Activated T-cell treated with anti-CD3 and anti-CD28 coated beads, Interleukin-2, amount 50 U/mL, for 4 hours (primary cell): ENCODE measurements at regions not wholly inside any gene's neighbourhood (a gene's known extent, or its start where the extent isn't known, plus 50 kb on each side); places are given as distances from the start of the nearest gene placed in this dataset.
"Not testable (repeated sequence)": the region's sequence is repeated elsewhere in the genome, so short reads cannot be mapped to it uniquely, and the experiment has no call there.

Experiments
- ATAC-seq, 2 donors: fragments of 200-7000 bp; cut with Tn5 transposase; one replicate each; pipeline ENCODE4 v1.10.0; 2021
- DNase-seq: peaks from one replicate; pipeline ENCODE4 v3.0.0-alpha.2; 2020
- H3K27me3 Mint-ChIP-seq: one replicate; pipeline ENCODE4 v1.8.0; 2021; ENCODE audit warnings: low read depth, mixed read lengths
- H3K36me3 Mint-ChIP-seq: one replicate; pipeline ENCODE4 v1.8.0; 2022; ENCODE audit warnings: mixed read lengths; ENCODE audit not compliant: insufficient read depth
- H3K4me1 Mint-ChIP-seq: one replicate; pipeline ENCODE4 v1.8.0; 2021; ENCODE audit warnings: low read depth, mixed read lengths
- H3K4me3 Mint-ChIP-seq: one replicate; pipeline ENCODE4 v1.8.0; 2021; ENCODE audit warnings: mild to moderate bottlenecking, moderate library complexity, mixed read lengths
- H3K9me3 Mint-ChIP-seq: one replicate; pipeline ENCODE4 v1.8.0; 2021; ENCODE audit warnings: mixed read lengths

GRCh38 chr2:215876139-215876936 lies 137.0 kb downstream of the MREG start:
- no peaks in the 10 kb centered on the region for H3K36me3 Mint-ChIP-seq
- H3K27me3 Mint-ChIP-seq, result peaks cover 3% of the 10 kb centered on the region
- no peak overlapping the region for H3K4me3 Mint-ChIP-seq
- no peak for DNase-seq
- no peaks in the 10 kb centered on the region for H3K4me1 Mint-ChIP-seq
- H3K9me3 Mint-ChIP-seq, result no peaks in the 10 kb centered on the region
- ATAC-seq, result no peak

DNA sequence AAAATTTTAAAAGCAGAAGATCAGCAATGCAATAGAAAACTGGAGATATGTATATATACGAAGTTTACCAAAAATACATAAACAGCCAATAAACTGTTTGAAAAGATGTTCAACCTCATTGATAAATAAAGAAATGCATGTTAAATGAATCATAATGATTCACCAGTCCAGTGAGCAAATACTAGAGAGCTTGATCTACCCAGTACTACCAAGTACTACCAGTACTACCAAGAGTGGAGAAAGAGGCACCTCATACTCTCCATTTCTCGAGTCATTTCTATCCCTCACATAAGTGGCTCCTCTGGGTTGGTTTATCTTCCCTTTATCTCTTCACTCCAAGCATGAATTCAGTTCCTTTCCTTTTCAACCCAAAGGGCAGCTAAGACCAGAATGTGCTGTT lies 138.9 kb downstream of the MREG start:
- DNase-seq, result no peak
- no peak overlapping the region for H3K4me3 Mint-ChIP-seq
- no peaks in the 10 kb centered on the region for H3K4me1 Mint-ChIP-seq
- H3K9me3 Mint-ChIP-seq, result no peaks in the 10 kb centered on the region
- no peaks in the 10 kb centered on the region for H3K36me3 Mint-ChIP-seq
- peaks cover 5% of the 10 kb centered on the region for H3K27me3 Mint-ChIP-seq
- ATAC-seq, result no peak

DNA sequence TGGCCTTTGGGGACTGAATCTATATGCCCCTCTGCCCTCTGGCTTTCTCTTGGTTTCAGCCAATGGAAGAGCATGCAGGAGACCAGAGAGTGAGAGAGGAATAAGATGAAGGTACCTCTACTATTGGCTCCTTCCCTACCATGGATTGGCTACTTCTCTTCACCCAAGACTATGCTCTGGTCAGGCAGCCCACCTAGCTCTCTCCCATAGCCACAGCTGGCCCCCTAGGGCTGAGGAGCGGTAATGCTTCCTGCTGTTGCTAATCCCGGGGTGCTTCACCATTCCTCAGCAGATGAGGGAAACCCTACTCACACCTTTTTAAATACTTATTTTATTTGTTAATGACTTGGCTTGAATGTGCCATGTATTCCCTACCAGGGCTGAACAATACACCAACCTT lies 142.4 kb downstream of the MREG start:
- H3K4me1 Mint-ChIP-seq, result no peaks in the 10 kb centered on the region
- peaks cover 5% of the 10 kb centered on the region for H3K27me3 Mint-ChIP-seq
- ATAC-seq, result no peak
- no peaks in the 10 kb centered on the region for H3K9me3 Mint-ChIP-seq
- no peaks in the 10 kb centered on the region for H3K36me3 Mint-ChIP-seq
- no peak for DNase-seq
- H3K4me3 Mint-ChIP-seq, result no peak overlapping the region

DNA sequence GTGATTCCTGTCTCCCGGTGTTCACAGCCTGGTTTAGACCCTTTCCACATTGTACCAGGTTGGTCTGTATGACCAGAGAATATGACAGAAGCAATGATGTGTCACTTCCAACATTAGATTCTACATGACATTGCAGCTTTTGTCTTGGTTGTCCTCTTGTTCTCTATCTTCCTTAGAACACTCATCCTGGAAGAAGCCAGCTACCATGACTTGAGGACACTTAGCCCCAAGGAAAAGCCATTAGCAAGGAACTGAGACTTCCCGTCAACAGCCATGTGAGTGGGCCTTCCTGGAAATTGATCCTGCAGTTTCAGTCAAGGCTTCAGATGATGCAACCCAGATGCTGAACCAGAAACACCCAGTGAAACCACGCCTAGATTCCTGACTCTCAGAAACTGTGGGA lies 143.3 kb downstream of the MREG start:
- no peaks in the 10 kb centered on the region for H3K36me3 Mint-ChIP-seq
- H3K4me1 Mint-ChIP-seq, result no peaks in the 10 kb centered on the region
- H3K4me3 Mint-ChIP-seq, result no peak overlapping the region
- peaks cover 5% of the 10 kb centered on the region for H3K27me3 Mint-ChIP-seq
- ATAC-seq (no peak), DNase-seq (no peak)
- no peaks in the 10 kb centered on the region for H3K9me3 Mint-ChIP-seq

- Mint-ChIP-seq H3K9me3 (no peaks in the 10 kb centered on the region), H3K36me3 (no peaks in the 10 kb centered on the region), H3K4me1 (no peaks in the 10 kb centered on the region), H3K27me3 (peaks cover 7% of the 10 kb centered on the region), H3K4me3 (no peak overlapping the region)
- ATAC-seq (no peak), DNase-seq (no peak)
Observed at GRCh38 chr2:215868846-215869543, 144.4 kb downstream of the MREG start.

DNA sequence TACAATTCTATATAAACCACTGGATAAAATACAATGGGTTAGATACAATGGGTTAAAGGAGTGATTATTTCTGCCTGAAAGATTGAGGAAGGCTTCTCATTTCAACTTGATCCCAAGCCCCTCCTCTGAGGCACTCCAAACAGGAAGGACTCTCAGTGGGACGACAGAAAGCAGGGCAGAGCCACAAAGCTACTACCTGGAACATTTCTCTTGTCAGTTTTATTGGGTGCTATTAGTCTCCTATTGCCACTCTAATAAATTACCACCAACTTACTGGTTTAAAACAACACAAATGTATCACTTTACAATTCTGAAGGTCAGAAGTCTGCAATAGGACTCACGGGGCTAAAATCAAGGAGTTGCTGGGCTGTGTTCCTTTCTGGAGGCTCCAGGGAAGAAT lies 146.7 kb downstream of the MREG start:
- Mint-ChIP-seq H3K9me3 (no peaks in the 10 kb centered on the region), H3K4me1 (no peaks in the 10 kb centered on the region), H3K27me3 (peaks cover 7% of the 10 kb centered on the region), H3K36me3 (no peaks in the 10 kb centered on the region), H3K4me3 (no peak overlapping the region)
- DNase-seq (no peak), ATAC-seq (no peak)

GRCh38 chr2:215863687-215864086 lies 149.7 kb downstream of the MREG start:
- DNase-seq, result no peak
- H3K9me3 Mint-ChIP-seq, result no peaks in the 10 kb centered on the region
- no peak for ATAC-seq

GRCh38 chr2:215862351-215862771 lies 151.0 kb downstream of the MREG start:
- Mint-ChIP-seq H3K9me3 (no peaks in the 10 kb centered on the region), H3K4me3 (no peak overlapping the region), H3K27me3 (peaks cover 8% of the 10 kb centered on the region), H3K4me1 (no peaks in the 10 kb centered on the region), H3K36me3 (no peaks in the 10 kb centered on the region)
- ATAC-seq (no peak), DNase-seq (no peak)

More at GRCh38 chr2:215863687-215864086, 149.7 kb downstream of the MREG start:
- H3K36me3 Mint-ChIP-seq, result no peaks in the 10 kb centered on the region
- H3K4me1 Mint-ChIP-seq, result no peaks in the 10 kb centered on the region
- H3K4me3 Mint-ChIP-seq, result no peak overlapping the region
- peaks cover 8% of the 10 kb centered on the region for H3K27me3 Mint-ChIP-seq

GRCh38 chr2:215861607-215862350 lies 151.6 kb downstream of the MREG start:
- no peaks in the 10 kb centered on the region for H3K9me3 Mint-ChIP-seq
- no peaks in the 10 kb centered on the region for H3K36me3 Mint-ChIP-seq
- no peaks in the 10 kb centered on the region for H3K4me1 Mint-ChIP-seq
- DNase-seq (no peak), ATAC-seq (no peak)
- H3K27me3 Mint-ChIP-seq, result peaks cover 9% of the 10 kb centered on the region
- no peak overlapping the region for H3K4me3 Mint-ChIP-seq

DNA sequence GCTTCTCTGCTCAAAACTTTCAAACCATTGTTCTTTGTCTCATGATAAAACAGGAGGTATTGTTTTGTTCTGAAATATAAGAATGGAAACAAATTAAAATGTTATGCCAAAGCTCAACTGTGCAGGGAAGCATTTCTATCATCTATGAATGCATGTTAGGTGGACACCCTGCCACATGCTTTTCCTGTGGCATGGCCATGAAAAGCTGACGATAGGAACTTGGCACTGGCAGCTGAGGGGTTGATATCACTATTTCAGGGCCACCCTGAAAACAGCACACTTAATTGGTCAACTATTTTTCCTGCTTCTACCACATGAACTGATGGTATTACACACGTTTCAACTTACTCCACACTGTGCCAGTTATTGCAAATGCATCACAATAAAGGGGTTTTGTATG lies 157.3 kb downstream of the MREG start:
- ATAC-seq (no peak), DNase-seq (no peak)
- Mint-ChIP-seq H3K27me3 (peaks cover 6% of the 10 kb centered on the region), H3K9me3 (peaks cover 6% of the 10 kb centered on the region), H3K36me3 (no peaks in the 10 kb centered on the region), H3K4me1 (no peaks in the 10 kb centered on the region), H3K4me3 (no peak overlapping the region)

GRCh38 chr2:215855308-215855707 lies 158.0 kb downstream of the MREG start:
- H3K4me3 Mint-ChIP-seq, result not testable (repeated sequence)

GRCh38 chr2:215854008-215854407 lies 159.3 kb downstream of the MREG start:
- H3K4me1 Mint-ChIP-seq, result no peaks in the 10 kb centered on the region
- H3K27me3 Mint-ChIP-seq, result peaks cover 3% of the 10 kb centered on the region
- H3K36me3 Mint-ChIP-seq, result no peaks in the 10 kb centered on the region
- peaks cover 6% of the 10 kb centered on the region for H3K9me3 Mint-ChIP-seq
- DNase-seq (no peak), ATAC-seq (no peak)
- no peak overlapping the region for H3K4me3 Mint-ChIP-seq

More at GRCh38 chr2:215855308-215855707, 158.0 kb downstream of the MREG start:
- not testable (repeated sequence) for H3K9me3 Mint-ChIP-seq, ATAC-seq, H3K36me3 Mint-ChIP-seq, H3K4me1 Mint-ChIP-seq, DNase-seq, H3K27me3 Mint-ChIP-seq

DNA sequence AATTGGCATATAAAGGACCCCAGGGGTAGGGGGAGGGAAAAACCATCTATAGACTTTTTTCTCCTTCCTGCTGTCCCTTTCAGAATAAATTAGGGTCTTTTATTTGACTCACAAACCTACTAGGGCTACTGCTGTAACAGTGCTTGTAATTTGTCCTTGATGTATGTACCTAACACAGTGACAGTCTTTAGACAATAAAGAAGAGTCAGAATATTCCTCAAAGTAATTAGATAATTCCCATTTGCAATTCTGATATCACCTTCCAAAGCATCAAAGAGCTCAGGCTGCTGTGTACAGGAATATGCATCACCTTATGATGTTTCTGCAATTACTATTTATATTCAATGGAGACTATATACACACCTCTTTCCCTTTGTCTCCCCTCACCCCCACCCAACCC lies 161.7 kb downstream of the MREG start:
- no peaks in the 10 kb centered on the region for H3K36me3 Mint-ChIP-seq
- ATAC-seq (no peak), DNase-seq (no peak)
- H3K4me1 Mint-ChIP-seq, result no peaks in the 10 kb centered on the region
- H3K27me3 Mint-ChIP-seq, result peaks cover 2% of the 10 kb centered on the region
- peaks cover 6% of the 10 kb centered on the region for H3K9me3 Mint-ChIP-seq
- H3K4me3 Mint-ChIP-seq, result no peak overlapping the region

- Mint-ChIP-seq H3K9me3 (peaks cover 6% of the 10 kb centered on the region), H3K36me3 (no peaks in the 10 kb centered on the region), H3K4me1 (peaks cover under 1% of the 10 kb centered on the region), H3K27me3 (peaks cover 2% of the 10 kb centered on the region), H3K4me3 (no peak overlapping the region)
- ATAC-seq (no peak), DNase-seq (no peak)
Observed at GRCh38 chr2:215851082-215851481, 162.3 kb downstream of the MREG start.
